GM12891 (cell line): ENCODE measurements at regions not wholly inside any gene's neighbourhood (a gene's known extent, or its start where the extent isn't known, plus 50 kb on each side); places are given as distances from the start of the nearest gene placed in this dataset.

Source experiments
- PAX5 ChIP-seq: IDR thresholded peaks from 2 replicates; pipeline ENCODE4 v1.6.1; 2011; ENCODE audit warnings: low read length, moderate library complexity, mild to moderate bottlenecking; ENCODE audit not compliant: insufficient read depth, severe bottlenecking
- POLR2A ChIP-seq: IDR thresholded peaks from 2 replicates; pipeline ENCODE4 v1.6.1; 2011; ENCODE audit warnings: low read depth, low read length, control low read depth
- POLR2AphosphoS5 ChIP-seq: IDR thresholded peaks from 2 replicates; pipeline ENCODE4 v1.6.1; 2011; ENCODE audit warnings: low read depth, low read length, control low read depth
- POU2F2 ChIP-seq: IDR thresholded peaks from 2 replicates; pipeline ENCODE4 v1.6.1; 2011; ENCODE audit warnings: low read depth, mild to moderate bottlenecking, control low read depth, low read length, moderate library complexity
- SPI1 ChIP-seq: IDR thresholded peaks from 2 replicates; pipeline ENCODE4 v1.6.1; 2011; ENCODE audit warnings: low read depth, low read length, control low read depth
- TAF1 ChIP-seq: IDR thresholded peaks from 2 replicates; pipeline ENCODE4 v1.6.1; 2011; ENCODE audit warnings: low read depth, low read length, control low read depth

GRCh38 chr1:189970331-189971230, 507.1 kb downstream of the BRINP3 start:
- TF ChIP-seq POLR2AphosphoS5 (no peak), TAF1 (no peak), POLR2A (no peak), PAX5 (no peak), POU2F2 (no peak), SPI1 (no peak)
